Stimulated activated naive CD4-positive, alpha-beta T cell (primary cell): ENCODE measurements at regions not wholly inside any gene's neighbourhood (a gene's known extent, or its start where the extent isn't known, plus 50 kb on each side); places are given as distances from the start of the nearest gene placed in this dataset.

ENCODE experiments used
- DNase-seq, 6 experiments: peaks; one replicate each; lab custom pipeline; 2025; lab: John Stamatoyannopoulos, UW

GRCh38 chr9:108103046-108103693, 613.6 kb upstream of the KLF4 start:
- DNase-seq: no peak

- no peak for DNase-seq
Measured at GRCh38 chr9:108101410-108101809, 611.8 kb upstream of the KLF4 start.

GRCh38 chr9:108100571-108100970, 611.0 kb upstream of the KLF4 start:
- no peak for DNase-seq

- DNase-seq: no peak
Measured at GRCh38 chr9:108099854-108100253, 610.3 kb upstream of the KLF4 start.

GRCh38 chr9:108095496-108095895, 605.9 kb upstream of the KLF4 start:
- no peak for DNase-seq

- no peak for DNase-seq
Measured at GRCh38 chr9:108094676-108094993, 605.1 kb upstream of the KLF4 start.

- DNase-seq: no peak
Measured at GRCh38 chr9:108093773-108094675, 604.5 kb upstream of the KLF4 start.

GRCh38 chr9:108088916-108089315, 599.3 kb upstream of the KLF4 start:
- no peak for DNase-seq

- no peak for DNase-seq
Measured at GRCh38 chr9:108087781-108088180, 598.2 kb upstream of the KLF4 start.

- no peak for DNase-seq
Measured at GRCh38 chr9:108086624-108087023, 597.1 kb upstream of the KLF4 start.

- no peak for DNase-seq
Measured at GRCh38 chr9:108085294-108085693, 595.7 kb upstream of the KLF4 start.

GRCh38 chr9:108083796-108084352, 594.3 kb upstream of the KLF4 start:
- DNase-seq: no peak

GRCh38 chr9:108083160-108083750, 593.7 kb upstream of the KLF4 start:
- no peak for DNase-seq

GRCh38 chr9:108081112-108081511, 591.5 kb upstream of the KLF4 start:
- no peak for DNase-seq

GRCh38 chr9:108080285-108080684, 590.7 kb upstream of the KLF4 start:
- DNase-seq: no peak

- no peak for DNase-seq
Measured at GRCh38 chr9:108078811-108079210, 589.2 kb upstream of the KLF4 start.

GRCh38 chr9:108078375-108078774, 588.8 kb upstream of the KLF4 start:
- no peak for DNase-seq

GRCh38 chr9:108077556-108077955, 588.0 kb upstream of the KLF4 start:
- DNase-seq: no peak

- DNase-seq: no peak
Measured at GRCh38 chr9:108074900-108075299, 585.3 kb upstream of the KLF4 start.

GRCh38 chr9:108073823-108074222, 584.3 kb upstream of the KLF4 start:
- DNase-seq: no peak

- DNase-seq: no peak
Measured at GRCh38 chr9:108072740-108073139, 583.2 kb upstream of the KLF4 start.

GRCh38 chr9:108070861-108071260, 581.3 kb upstream of the KLF4 start:
- DNase-seq: no peak

GRCh38 chr9:108069991-108070390, 580.4 kb upstream of the KLF4 start:
- no peak for DNase-seq
